Right lobe of liver (tissue), 4 donors: ENCODE measurements at regions not wholly inside any gene's neighbourhood (a gene's known extent, or its start where the extent isn't known, plus 50 kb on each side); places are given as distances from the start of the nearest gene placed in this dataset.

Experiments used
- POLR2A ChIP-seq: fragments of 450-650 bp; IDR thresholded peaks from one replicate; pipeline ENCODE4 v1.6.1; 2017; ENCODE audit warnings: antibody characterized with exemption, mild to moderate bottlenecking
- TF ChIP-seq, protein P1 (sequence below), 4 donors: fragments of 200-600 bp in 3 of 4; fragments of 450-650 bp in 1 of 4; IDR thresholded peaks; one replicate each; pipeline versions ENCODE4 v1.5.1 to v1.8.0; 2016 to 2022; ENCODE audit warnings: antibody characterized with exemption in 4 of 4, mild to moderate bottlenecking in 2 of 4
- donor health status: DM: no; HTN: no; CAD: no.
- donor health status: DM: no; HTN: no; CAD: no.
- donor health status: DM: no; HTN: yes; CAD: no.

DNA sequence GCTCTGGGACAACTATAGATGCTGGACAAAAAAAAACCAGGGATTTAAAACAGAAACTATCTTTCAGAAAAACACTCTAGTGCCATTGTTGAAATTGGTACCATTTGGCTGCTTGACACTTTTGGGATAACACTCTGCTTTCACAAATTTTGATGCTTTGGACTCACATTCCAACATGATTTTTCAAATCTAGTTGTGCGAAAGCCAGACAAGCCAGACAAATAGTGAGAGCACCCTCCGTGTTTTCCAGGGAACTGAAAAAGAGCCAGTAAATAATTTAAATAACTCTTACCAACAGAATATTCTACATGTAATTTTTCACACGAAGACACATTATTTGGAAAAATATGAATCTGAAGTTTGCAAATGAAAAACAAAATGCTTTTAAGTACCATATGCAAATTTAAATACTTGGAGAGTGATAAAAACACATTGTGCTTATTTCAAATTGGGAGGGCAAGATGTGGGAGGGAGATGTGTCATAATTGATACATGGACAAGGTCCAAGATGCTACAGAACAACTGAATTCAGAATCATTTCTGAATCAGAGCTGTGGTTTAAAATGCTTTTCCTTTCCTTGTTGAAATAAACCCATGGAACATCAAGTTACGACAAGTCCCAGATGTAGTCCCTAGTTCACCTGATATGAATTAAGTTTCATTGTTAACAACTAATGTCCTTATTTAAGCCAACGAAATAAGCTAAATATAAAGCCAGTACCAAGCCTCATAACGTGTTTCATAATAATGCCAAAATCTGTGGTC lies 144.2 kb upstream of the SOX2 start:
- TF ChIP-seq POLR2A = no peak
- TF ChIP-seq, protein P1, sequence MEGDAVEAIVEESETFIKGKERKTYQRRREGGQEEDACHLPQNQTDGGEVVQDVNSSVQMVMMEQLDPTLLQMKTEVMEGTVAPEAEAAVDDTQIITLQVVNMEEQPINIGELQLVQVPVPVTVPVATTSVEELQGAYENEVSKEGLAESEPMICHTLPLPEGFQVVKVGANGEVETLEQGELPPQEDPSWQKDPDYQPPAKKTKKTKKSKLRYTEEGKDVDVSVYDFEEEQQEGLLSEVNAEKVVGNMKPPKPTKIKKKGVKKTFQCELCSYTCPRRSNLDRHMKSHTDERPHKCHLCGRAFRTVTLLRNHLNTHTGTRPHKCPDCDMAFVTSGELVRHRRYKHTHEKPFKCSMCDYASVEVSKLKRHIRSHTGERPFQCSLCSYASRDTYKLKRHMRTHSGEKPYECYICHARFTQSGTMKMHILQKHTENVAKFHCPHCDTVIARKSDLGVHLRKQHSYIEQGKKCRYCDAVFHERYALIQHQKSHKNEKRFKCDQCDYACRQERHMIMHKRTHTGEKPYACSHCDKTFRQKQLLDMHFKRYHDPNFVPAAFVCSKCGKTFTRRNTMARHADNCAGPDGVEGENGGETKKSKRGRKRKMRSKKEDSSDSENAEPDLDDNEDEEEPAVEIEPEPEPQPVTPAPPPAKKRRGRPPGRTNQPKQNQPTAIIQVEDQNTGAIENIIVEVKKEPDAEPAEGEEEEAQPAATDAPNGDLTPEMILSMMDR (IDR thresholded peaks at IDR 0.05) = no peak
